ENCODE measurements at regions not wholly inside any gene's neighbourhood (a gene's known extent, or its start where the extent isn't known, plus 50 kb on each side); places are given as distances from the start of the nearest gene placed in this dataset.

DNA sequence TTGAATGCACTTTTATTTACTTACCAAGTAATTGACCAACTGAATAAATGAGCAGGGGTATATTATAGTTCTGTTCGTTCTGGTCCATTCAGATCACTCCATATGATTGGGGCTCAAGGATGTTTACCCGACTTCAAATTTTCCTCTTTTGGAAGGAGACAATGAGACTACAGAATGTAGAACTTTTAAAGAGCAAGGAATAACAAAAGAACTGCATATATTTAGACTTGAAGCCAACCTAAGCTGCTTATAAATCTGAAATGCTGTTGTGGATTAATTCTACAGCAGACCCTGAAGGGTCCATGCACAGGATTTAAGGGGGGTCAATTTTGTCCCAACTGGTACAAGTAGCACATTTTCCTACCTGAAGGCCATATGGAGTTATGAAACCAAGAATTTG, 610.8 kb downstream of the RAB28 start:
- no peak for DNase-seq (ENCODE audit: low spot score)

DNA sequence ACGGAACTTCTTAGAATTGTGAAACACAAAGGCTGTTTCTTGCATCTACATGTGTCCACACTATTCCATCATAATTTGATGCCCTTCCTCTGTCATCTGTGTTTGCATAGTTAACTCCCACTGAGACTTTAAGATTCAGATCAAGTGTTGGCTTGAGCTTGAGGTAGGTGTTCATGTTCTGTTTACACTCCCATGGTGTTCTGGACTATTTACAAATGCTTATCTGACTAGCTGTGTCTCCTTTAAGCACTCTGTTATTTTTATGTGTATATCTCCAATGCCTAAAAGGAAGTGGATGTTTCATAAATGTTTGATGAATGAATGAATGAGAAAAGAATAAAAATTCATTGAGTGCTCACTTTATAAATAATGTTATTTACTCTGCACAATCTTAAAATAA, 622.7 kb downstream of the RAB28 start:
- DNase-seq (ENCODE audit: low spot score), result no peak

- peak; percentile 36 for DNase-seq (ENCODE audit: low spot score)
Observed at GRCh38 chr4:12852338-12853307, 631.5 kb downstream of the RAB28 start.

DNA sequence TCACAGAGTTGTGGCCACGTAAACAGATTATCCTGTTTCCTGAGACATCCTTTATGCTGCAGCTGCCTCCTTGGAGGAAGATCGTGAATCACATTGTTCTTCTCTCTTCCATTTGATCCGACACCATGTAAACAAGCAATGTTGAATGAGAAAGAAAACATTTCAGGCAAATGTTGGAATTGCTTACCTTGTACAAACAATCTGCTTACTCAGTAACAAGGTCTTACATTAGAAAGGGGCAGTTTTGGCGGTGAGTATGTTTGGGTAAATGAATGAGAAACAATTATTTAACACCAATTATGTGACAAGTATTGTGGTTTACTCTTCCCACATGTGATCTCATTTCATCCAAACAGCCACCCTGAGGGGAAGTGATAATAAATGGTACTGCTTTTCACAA, 637.8 kb downstream of the RAB28 start:
- DNase-seq (ENCODE audit: low spot score), result no peak

- DNase-seq (ENCODE audit: low spot score), result no peak
Observed at GRCh38 chr4:12844141-12844540, 640.0 kb downstream of the RAB28 start.

DNA sequence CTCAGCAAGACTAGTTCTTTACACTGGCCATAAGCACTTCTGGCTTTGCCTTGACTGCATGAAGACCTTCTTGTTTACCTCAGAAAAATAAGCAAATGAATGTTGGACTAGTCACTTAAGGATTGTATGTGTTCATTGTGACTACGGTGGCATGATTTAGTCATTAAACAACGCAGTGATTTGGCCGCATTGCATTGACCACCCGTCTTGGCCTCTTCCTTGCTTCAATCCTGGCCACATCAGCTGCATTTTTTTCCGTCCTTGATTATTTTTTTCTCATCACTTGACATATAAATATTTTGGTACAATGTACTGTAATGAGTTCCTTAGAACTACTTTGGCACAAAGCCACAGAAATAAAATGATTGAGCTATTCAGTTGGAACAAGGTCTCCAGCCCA, 656.2 kb downstream of the RAB28 start:
- no peak for DNase-seq (ENCODE audit: low spot score)

DNA sequence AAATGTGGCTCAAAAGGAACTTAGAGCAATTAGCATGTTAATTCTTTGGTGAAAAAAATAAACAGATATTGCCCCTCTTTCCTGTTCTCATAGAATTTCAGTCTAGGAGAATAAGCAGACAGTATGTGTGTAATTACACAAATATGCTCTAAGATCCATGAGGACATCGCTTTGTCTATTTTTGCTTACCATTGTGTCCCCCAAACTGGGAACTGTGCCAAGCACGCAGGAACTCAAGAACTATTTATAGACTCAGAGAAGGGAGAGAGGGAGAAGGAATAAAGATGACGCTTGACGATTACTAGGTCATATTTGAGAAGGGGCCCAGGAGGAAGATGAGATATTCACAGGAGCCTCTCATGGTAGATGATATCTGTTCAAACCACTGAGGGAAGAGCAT, 692.6 kb downstream of the RAB28 start:
- no peak for DNase-seq (ENCODE audit: low spot score)

- DNase-seq (ENCODE audit: low spot score), result no peak
Observed at GRCh38 chr4:12787261-12787660, 696.9 kb downstream of the RAB28 start.

GRCh38 chr4:12778706-12779105, 705.4 kb downstream of the RAB28 start:
- no peak for DNase-seq (ENCODE audit: low spot score)

DNA sequence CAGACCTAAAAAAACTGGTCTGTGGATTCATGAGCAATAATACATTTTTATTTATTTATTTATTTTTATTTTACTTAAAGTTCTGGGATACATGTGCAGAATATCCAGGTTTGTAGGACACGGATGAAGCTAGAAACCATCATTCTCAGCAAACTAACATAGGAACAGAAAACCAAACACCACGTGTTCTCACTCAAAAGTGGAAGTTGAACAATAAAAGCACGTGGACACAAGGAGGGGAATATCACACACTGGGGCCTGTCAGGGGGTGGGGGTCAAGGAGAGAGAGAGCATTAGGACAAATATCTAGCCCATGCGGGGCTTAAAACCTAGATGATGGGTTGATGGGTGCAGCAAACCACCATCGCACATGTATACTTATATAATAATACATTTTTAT, 705.9 kb downstream of the RAB28 start:
- no peak for DNase-seq (ENCODE audit: low spot score)

DNA sequence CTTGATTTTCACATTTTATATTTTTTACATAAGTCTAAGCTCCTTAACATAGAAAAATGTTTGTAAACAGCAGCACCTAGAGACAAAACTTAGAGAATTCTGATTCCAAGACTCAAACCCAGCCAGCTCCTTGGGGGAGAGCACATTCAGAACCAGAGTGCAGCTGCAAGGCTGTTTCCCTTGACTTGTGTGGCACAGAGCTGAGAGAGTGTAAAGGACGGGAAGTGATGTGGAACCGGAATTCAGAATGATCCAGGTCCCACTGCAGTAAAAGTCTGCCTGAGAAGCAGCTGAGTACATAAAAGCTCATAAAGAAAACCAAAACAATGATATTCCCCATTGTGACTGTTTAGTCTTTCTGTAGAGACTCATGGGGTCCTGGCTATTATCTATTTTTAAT, 713.8 kb downstream of the RAB28 start:
- no peak for DNase-seq (ENCODE audit: low spot score)

DNA sequence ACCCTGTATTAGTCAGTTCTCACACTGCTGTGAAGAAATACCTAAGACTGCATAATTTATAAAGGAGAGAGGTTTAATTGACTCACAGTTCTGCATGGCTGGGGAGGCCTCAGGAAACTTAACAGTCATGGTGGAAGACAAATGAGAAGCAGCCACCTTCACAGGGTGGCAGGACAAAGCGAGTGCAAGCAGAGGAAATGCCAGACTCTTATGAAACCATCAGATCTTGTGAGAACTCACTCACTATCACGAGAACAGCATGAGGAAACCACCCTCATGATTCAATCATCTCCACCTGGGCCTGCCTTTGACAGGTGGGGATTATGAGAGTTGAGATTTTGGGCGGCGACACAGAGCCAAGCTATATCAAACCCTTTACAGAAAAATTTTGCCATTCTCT, 722.4 kb downstream of the RAB28 start:
- DNase-seq (ENCODE audit: low spot score), result no peak

- no peak for DNase-seq (ENCODE audit: low spot score)
Observed at GRCh38 chr4:12747154-12747553, 737.0 kb downstream of the RAB28 start.

- no peak for DNase-seq (ENCODE audit: low spot score)
Observed at GRCh38 chr4:12746221-12746620, 737.9 kb downstream of the RAB28 start.

DNA sequence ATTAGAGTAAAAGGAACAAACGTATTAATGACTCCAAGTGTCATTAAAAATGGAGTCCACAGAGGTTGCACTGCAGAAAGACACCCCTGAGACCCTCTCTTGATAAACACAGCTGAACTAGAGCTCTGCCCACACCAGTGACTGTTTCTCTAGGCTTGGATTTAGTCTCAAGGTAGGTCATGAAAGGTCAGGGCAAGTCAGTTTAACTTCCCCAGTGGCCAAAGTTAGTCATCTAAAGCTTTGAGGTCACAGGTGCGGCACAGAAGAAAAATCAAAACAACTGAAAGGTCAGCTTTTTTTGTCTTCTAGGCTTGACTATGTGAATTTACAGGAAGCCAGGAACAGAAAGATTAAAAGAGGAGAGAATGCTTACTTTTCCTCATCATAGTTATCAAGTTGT, 749.6 kb downstream of the RAB28 start:
- DNase-seq (ENCODE audit: low spot score), result no peak

DNA sequence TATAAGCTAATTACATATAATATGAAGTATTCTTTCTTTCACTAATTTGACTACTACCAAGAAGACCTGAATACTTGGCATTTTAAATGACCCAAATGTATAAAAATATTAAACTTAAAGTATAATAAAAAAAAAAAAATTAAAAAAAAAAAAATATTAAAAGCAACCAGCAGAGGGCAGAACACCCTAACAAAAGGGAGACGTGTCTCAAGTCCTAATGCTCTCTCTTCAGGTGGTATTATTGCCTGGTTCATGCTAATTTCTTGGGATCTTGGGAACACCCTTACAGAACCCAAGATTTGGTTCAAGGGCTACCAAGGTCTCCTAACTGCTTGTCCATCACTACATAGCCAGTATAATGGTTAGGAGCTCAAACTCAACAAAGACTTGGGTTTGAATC, 754.8 kb downstream of the RAB28 start:
- DNase-seq (ENCODE audit: low spot score), result no peak

GRCh38 chr4:12724510-12724909, 759.6 kb downstream of the RAB28 start:
- no peak for DNase-seq (ENCODE audit: low spot score)

- no peak for DNase-seq (ENCODE audit: low spot score)
Observed at GRCh38 chr4:12723849-12724447, 760.2 kb downstream of the RAB28 start.

- DNase-seq (ENCODE audit: low spot score), result no peak
Observed at GRCh38 chr4:12716896-12717295, 767.2 kb downstream of the RAB28 start.

- DNase-seq (ENCODE audit: low spot score), result no peak
Observed at GRCh38 chr4:12712648-12713339, 771.3 kb downstream of the RAB28 start.

GRCh38 chr4:12707381-12708175, 776.6 kb downstream of the RAB28 start:
- DNase-seq (ENCODE audit: low spot score), result no peak

DNA sequence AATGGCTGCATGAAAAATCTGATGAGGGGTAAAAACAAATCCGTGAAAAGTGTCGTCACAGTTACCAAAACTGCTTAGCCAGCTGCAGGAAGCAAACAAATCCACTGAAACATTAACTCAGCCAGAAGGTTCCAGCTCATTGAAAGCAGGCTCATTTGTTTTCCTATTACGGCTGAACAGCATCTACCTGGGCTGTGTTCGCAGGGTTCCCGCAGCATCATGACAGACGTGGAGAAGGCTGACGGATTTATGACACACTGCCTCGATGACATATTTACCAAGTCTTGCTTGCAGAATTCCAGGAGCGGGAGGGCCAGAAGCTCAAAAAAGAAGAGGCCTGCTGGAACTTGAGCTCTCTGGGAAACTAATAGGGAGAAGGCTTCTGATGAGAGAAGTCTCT, 781.1 kb downstream of the RAB28 start:
- DNase-seq (ENCODE audit: low spot score), result no peak
